GM12872 (cell line): ENCODE measurements at regions not wholly inside any gene's neighbourhood (a gene's known extent, or its start where the extent isn't known, plus 50 kb on each side); places are given as distances from the start of the nearest gene placed in this dataset.

Experiments
- TF ChIP-seq, protein P1 (sequence below): IDR thresholded peaks from 3 replicates; pipeline ENCODE4 v1.5.1; 2011; ENCODE audit warnings: low read depth, mild to moderate bottlenecking, low read length, moderate library complexity; ENCODE audit not compliant: insufficient read depth

DNA sequence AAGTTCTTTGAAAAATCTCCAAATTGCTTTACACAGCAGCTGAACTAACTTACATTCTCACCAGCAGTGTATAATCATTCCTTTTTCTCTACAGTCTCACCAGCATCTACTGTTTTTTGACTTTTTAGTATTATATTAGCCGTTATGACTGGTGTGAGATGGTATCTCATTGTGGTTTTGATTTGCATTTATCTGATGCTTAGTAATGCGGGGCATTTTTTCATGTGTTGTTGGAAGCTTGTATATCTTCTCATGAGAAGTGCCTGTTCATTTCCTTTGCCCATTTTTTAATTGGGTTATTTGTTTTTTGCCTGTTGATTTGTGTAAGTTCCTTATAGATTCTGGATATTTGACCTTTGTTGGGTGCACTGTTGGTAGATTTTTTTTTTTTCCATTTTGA lies 931.7 kb downstream of the CENPC start:
- TF ChIP-seq, protein P1, sequence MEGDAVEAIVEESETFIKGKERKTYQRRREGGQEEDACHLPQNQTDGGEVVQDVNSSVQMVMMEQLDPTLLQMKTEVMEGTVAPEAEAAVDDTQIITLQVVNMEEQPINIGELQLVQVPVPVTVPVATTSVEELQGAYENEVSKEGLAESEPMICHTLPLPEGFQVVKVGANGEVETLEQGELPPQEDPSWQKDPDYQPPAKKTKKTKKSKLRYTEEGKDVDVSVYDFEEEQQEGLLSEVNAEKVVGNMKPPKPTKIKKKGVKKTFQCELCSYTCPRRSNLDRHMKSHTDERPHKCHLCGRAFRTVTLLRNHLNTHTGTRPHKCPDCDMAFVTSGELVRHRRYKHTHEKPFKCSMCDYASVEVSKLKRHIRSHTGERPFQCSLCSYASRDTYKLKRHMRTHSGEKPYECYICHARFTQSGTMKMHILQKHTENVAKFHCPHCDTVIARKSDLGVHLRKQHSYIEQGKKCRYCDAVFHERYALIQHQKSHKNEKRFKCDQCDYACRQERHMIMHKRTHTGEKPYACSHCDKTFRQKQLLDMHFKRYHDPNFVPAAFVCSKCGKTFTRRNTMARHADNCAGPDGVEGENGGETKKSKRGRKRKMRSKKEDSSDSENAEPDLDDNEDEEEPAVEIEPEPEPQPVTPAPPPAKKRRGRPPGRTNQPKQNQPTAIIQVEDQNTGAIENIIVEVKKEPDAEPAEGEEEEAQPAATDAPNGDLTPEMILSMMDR, result no peak

DNA sequence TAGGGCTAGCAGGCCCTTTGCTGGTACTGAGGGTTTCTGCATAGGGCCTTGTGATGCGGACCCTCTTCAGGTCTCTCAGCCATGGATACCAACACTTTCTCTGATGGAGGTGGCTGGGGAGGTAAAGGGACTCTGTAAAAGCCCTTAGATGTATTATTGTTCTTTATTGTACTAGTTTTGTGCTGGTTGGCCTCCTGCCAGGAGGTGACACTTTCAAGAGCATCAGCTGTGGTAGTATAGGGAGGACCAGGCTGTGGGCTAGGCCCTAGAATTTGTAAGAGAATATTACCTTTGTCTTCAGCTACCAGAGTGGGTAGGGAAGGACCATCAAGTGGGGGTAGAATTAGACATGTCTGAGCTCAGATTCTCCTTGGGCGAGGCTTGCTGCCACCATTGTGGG lies 936.3 kb downstream of the CENPC start:
- TF ChIP-seq, protein P1, result no peak

DNA sequence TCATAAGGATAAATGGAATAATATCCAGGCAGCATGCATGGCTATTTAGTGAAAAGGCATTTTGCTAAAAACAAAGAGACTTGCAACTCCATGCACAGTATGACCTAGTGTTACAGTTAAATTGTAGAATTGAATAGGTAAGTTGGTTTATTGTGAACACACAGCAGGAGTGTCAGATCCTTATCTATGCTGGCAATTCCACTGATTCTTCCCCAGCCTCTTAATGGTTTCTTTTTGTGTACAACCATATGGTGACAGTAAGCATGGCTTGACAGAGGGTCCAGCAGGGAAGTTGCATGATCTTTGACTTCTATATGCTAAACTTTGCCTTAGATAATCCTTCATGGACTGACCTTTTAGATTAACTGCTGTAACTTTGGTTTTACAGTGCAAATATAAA lies 936.6 kb upstream of the EPHA5 start:
- TF ChIP-seq, protein P1, result no peak

DNA sequence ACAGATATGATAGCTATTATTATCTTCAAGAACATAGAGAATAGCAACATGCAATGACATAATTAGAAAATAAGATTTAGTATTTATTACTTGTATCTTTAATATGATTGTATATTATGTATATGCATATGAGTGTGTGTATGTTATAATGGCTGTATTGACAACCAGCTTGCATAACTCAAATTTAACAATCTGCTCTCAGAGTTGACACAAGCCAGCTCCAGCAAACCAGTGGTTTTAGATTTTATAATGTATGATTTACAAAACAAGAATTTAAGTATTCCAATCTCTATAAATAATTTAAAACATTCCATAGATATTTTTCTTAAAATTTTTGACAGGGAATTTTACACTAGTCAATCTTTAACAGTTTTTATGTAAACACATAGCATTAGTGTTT lies 935.9 kb upstream of the EPHA5 start:
- TF ChIP-seq, protein P1, result no peak

DNA sequence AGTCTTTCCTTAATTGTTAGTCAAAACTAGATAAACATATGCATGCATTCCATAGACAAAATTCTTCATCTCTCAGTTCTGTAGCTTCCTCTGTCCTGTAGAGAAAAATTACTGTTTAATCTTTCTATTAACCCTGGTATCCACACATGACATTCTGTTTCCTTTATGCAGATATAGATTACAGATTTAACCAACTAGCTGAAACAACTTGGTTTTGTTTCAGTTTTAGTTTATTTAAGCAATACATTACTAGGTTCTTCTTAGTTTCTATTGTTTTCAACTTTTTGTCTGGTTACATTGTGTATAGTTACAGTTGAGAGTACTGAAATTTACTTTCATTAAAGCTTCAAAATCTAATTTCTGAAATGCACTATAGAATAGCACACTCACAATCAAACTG lies 933.9 kb upstream of the EPHA5 start:
- TF ChIP-seq, protein P1, result no peak

DNA sequence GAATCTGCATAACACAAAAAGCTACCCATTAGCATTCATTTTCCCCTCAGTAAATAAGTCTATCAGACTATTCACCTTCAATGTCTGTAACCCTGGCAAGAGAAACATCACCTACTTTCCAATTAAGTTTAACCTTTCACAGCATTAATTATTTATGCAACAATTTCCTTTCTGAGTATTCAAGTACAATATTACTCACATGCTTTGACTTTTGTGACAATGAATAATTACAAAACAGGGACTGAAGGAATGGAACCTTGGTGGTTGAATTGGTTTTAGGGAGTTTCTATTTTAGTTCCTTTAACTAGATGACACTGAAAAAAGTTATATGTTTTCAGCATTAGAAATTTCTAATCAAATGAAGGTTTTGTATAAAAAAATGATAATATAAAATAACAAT lies 932.3 kb upstream of the EPHA5 start:
- TF ChIP-seq, protein P1, result no peak

DNA sequence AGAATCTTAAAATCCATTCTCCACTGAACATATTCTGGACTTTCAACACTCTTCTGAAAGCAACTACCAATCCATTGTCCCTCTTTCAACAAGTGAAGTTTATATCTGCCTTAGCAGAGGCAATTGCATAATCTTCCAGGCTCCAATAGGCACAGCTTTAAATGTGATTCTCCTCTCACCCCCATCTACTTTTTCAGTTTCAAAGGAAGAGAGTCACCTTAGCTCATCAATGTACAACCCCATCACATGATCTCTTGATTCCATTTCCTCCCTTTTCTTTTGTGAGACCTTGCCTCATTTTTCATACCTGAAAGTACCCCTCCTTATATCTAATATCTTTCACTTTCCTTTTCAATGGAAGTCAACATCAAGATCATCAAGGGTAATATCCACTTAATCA lies 921.7 kb upstream of the EPHA5 start:
- TF ChIP-seq, protein P1, result no peak
